ENCODE measurements at regions not wholly inside any gene's neighbourhood (a gene's known extent, or its start where the extent isn't known, plus 50 kb on each side); places are given as distances from the start of the nearest gene placed in this dataset.

GRCh38 chr22:48834404-48834803 is 993.3 kb downstream of the BRD1 start:
- DNase-seq (ENCODE audit: low read depth), result no peak
- TF ChIP-seq CTCF (IDR thresholded peaks at IDR 0.05; ENCODE audit: control insufficient read depth, extremely low read depth, insufficient read depth), result no peak
- no peak overlapping the region for H3K4me3 ChIP-seq (ENCODE audit: low read depth, low read length)

GRCh38 chr22:48832592-48832991 is 995.1 kb downstream of the BRD1 start:
- no peak overlapping the region for H3K4me3 ChIP-seq (ENCODE audit: low read depth, low read length)
- no peak for DNase-seq (ENCODE audit: low read depth)
- no peak for TF ChIP-seq CTCF (IDR thresholded peaks at IDR 0.05; ENCODE audit: control insufficient read depth, extremely low read depth, insufficient read depth)

- no peak for DNase-seq (ENCODE audit: low read depth)
- no peak overlapping the region for H3K4me3 ChIP-seq (ENCODE audit: low read depth, low read length)
- TF ChIP-seq CTCF (IDR thresholded peaks at IDR 0.05; ENCODE audit: control insufficient read depth, extremely low read depth, insufficient read depth), result no peak
These were observed 997.8 kb downstream of the BRD1 start for GRCh38 chr22:48829908-48830307.

GRCh38 chr22:48828688-48829087 is 999.0 kb downstream of the BRD1 start:
- no peak for TF ChIP-seq CTCF (IDR thresholded peaks at IDR 0.05; ENCODE audit: control insufficient read depth, extremely low read depth, insufficient read depth)
- no peak overlapping the region for H3K4me3 ChIP-seq (ENCODE audit: low read depth, low read length)
- no peak for DNase-seq (ENCODE audit: low read depth)

GRCh38 chr22:48827904-48828555 is 999.6 kb downstream of the BRD1 start:
- H3K4me3 ChIP-seq (ENCODE audit: low read depth, low read length), result no peak overlapping the region
- no peak for TF ChIP-seq CTCF (IDR thresholded peaks at IDR 0.05; ENCODE audit: control insufficient read depth, extremely low read depth, insufficient read depth)
- DNase-seq (ENCODE audit: low read depth), result no peak

GRCh38 chr22:48827268-48827846 is 1000.3 kb downstream of the BRD1 start:
- no peak for DNase-seq (ENCODE audit: low read depth)
- no peak overlapping the region for H3K4me3 ChIP-seq (ENCODE audit: low read depth, low read length)
- no peak for TF ChIP-seq CTCF (IDR thresholded peaks at IDR 0.05; ENCODE audit: control insufficient read depth, extremely low read depth, insufficient read depth)

- no peak overlapping the region for H3K4me3 ChIP-seq (ENCODE audit: low read depth, low read length)
- DNase-seq (ENCODE audit: low read depth), result no peak
- TF ChIP-seq CTCF (IDR thresholded peaks at IDR 0.05; ENCODE audit: control insufficient read depth, extremely low read depth, insufficient read depth), result no peak
These were observed 1001.1 kb downstream of the BRD1 start for GRCh38 chr22:48826546-48826945.
